OCI-LY3 (cell line): ENCODE measurements at regions not wholly inside any gene's neighbourhood (a gene's known extent, or its start where the extent isn't known, plus 50 kb on each side); places are given as distances from the start of the nearest gene placed in this dataset.

Experiments used
- EZH2phosphoT487 ChIP-seq: fragments of 200-600 bp; shearing (Covaris generic); IDR thresholded peaks from 2 replicates; pipeline ENCODE4 v1.6.1; 2018; ENCODE audit warnings: antibody characterized with exemption, mixed run types, low read depth
- TF ChIP-seq, protein P1 (sequence below): fragments of 200-600, 300-600 bp; sonication (generic); IDR thresholded peaks from 2 replicates; pipeline ENCODE4 v1.5.1; 2014; ENCODE audit warnings: antibody characterized with exemption, low read length, low read depth

DNA sequence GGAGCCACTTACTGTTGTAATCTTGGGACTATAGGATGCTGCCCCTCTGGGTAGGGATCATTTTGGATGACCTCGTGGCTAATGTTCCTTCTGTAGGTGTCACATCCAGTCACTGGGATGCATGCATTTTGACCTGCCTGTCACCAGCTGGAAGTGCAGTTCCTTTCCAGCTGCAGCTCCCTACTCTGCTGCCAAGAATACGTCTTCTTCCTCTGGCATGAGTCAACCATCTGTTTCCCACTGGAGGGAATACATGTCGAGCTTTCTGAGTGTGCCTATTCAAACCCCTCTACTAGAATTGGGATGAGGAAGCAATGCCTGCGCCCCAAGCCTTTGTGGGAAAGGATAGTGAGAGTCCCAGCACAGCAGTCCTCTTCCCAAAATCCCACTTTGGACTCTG, 415.5 kb upstream of the ADAMTS5 start:
- TF ChIP-seq, protein P1, sequence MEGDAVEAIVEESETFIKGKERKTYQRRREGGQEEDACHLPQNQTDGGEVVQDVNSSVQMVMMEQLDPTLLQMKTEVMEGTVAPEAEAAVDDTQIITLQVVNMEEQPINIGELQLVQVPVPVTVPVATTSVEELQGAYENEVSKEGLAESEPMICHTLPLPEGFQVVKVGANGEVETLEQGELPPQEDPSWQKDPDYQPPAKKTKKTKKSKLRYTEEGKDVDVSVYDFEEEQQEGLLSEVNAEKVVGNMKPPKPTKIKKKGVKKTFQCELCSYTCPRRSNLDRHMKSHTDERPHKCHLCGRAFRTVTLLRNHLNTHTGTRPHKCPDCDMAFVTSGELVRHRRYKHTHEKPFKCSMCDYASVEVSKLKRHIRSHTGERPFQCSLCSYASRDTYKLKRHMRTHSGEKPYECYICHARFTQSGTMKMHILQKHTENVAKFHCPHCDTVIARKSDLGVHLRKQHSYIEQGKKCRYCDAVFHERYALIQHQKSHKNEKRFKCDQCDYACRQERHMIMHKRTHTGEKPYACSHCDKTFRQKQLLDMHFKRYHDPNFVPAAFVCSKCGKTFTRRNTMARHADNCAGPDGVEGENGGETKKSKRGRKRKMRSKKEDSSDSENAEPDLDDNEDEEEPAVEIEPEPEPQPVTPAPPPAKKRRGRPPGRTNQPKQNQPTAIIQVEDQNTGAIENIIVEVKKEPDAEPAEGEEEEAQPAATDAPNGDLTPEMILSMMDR: no peak
- TF ChIP-seq EZH2phosphoT487: no peak
